ENCODE measurements at regions not wholly inside any gene's neighbourhood (a gene's known extent, or its start where the extent isn't known, plus 50 kb on each side); places are given as distances from the start of the nearest gene placed in this dataset.
"Not testable (repeated sequence)": the region's sequence is repeated elsewhere in the genome, so short reads cannot be mapped to it uniquely, and the experiment has no call there.

DNA sequence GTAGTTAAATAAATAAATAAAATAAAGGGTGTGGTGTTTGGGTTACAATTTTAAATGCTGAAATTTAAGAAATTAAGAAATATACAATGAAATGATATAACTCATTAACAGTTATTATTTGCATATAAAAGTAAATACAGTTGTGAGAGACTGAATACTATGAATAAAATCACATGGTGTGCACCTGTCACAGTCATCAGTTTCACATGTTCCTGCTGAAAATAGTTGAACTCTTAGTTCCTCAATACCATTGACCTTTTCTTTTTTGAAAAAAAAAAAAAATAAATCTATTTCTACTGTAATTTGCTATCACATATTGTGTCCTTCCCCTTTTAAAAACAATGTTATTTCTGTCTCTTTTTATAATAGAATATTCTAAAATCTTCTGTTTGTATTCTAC lies 130.9 kb upstream of the CHD1 start:
- TF ChIP-seq, protein P1, sequence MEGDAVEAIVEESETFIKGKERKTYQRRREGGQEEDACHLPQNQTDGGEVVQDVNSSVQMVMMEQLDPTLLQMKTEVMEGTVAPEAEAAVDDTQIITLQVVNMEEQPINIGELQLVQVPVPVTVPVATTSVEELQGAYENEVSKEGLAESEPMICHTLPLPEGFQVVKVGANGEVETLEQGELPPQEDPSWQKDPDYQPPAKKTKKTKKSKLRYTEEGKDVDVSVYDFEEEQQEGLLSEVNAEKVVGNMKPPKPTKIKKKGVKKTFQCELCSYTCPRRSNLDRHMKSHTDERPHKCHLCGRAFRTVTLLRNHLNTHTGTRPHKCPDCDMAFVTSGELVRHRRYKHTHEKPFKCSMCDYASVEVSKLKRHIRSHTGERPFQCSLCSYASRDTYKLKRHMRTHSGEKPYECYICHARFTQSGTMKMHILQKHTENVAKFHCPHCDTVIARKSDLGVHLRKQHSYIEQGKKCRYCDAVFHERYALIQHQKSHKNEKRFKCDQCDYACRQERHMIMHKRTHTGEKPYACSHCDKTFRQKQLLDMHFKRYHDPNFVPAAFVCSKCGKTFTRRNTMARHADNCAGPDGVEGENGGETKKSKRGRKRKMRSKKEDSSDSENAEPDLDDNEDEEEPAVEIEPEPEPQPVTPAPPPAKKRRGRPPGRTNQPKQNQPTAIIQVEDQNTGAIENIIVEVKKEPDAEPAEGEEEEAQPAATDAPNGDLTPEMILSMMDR (conservative IDR thresholded peaks at IDR 0.05) = no peak
- no peaks in the 10 kb centered on the region for H3K27me3 Mint-ChIP-seq
- H3K4me1 Mint-ChIP-seq (ENCODE audit: unreplicated experiment) = peaks cover 8% of the 10 kb centered on the region
- DNase-seq (ENCODE audit: extremely low spot score, unreplicated experiment) = no peak
- H3K4me3 Mint-ChIP-seq = no peak overlapping the region
- no peaks in the 10 kb centered on the region for H3K36me3 Mint-ChIP-seq
- no peak overlapping the region for H3K27ac Mint-ChIP-seq
- H3K9me3 Mint-ChIP-seq = no peaks in the 10 kb centered on the region

DNA sequence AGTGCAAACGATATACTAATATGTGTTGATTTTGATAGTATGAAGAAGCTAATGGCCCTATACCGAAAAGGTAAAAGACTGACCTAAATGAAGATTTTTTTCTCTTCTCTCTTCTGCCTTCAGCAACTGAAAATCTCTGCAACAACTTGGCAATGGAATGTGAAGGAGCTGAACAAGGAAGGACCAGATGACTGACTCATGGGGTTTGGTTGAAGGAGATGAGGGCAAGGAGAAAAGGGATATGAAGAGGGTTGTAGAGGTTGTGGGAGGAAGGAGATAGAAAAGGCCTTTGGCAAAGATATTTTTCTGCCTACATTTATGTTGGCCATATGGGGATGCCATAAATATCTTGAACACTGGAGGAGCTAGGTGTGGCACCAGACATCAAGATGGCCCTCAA lies 129.7 kb upstream of the CHD1 start:
- Mint-ChIP-seq H3K36me3 (no peaks in the 10 kb centered on the region), H3K9me3 (no peaks in the 10 kb centered on the region), H3K27me3 (no peaks in the 10 kb centered on the region), H3K4me1 (ENCODE audit: unreplicated experiment) (peaks cover 8% of the 10 kb centered on the region), H3K4me3 (no peak overlapping the region), H3K27ac (no peak overlapping the region)
- DNase-seq (ENCODE audit: extremely low spot score, unreplicated experiment) = no peak
- TF ChIP-seq, protein P1 (conservative IDR thresholded peaks at IDR 0.05) = no peak

DNA sequence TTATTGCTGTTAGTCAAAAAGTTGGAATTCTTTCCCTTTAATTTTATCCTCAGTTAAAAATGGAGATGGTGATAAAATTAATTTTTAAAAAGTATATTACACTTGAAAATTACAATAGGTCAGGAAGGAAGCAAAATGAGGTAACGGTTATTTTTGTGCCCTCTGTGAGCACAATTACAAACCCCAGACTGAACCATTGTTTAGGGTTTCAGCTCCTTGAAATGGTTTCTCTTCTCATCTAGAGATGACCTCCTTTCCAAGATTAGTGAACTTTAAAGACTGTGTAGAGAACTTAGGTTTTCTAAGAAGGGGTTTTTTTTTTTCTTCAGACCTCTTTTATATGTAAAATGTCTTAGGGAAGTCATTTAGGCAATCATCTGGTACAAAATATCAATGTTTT lies 126.2 kb upstream of the CHD1 start:
- Mint-ChIP-seq H3K36me3 (no peaks in the 10 kb centered on the region), H3K4me1 (ENCODE audit: unreplicated experiment) (peaks cover 9% of the 10 kb centered on the region), H3K9me3 (no peaks in the 10 kb centered on the region), H3K27ac (no peak overlapping the region), H3K4me3 (no peak overlapping the region), H3K27me3 (no peaks in the 10 kb centered on the region)
- DNase-seq (ENCODE audit: extremely low spot score, unreplicated experiment) = no peak
- TF ChIP-seq, protein P1 (conservative IDR thresholded peaks at IDR 0.05) = no peak

DNA sequence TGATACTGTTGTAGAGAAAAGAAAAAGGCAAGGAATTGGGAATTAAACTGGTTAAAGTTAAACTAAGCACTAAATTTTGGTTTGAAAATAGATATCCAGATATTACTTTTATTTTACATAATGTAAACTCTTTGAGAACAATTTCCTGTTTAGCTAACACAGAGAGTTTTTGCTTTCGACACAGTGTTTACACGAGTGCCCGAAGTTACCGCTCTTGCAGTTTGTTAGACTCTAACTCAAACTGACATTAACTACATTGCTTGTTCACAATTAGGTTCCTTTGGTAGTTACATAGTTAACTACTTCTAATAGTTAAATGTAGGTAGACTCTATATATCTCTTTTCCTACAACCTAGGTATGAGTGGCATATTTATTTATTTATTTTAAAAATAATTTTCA lies 117.1 kb upstream of the CHD1 start:
- no peaks in the 10 kb centered on the region for H3K4me1 Mint-ChIP-seq (ENCODE audit: unreplicated experiment)
- H3K9me3 Mint-ChIP-seq = no peaks in the 10 kb centered on the region
- H3K36me3 Mint-ChIP-seq = no peaks in the 10 kb centered on the region
- no peak for DNase-seq (ENCODE audit: extremely low spot score, unreplicated experiment)
- no peaks in the 10 kb centered on the region for H3K27me3 Mint-ChIP-seq
- H3K27ac Mint-ChIP-seq = no peak overlapping the region
- H3K4me3 Mint-ChIP-seq = no peak overlapping the region
- TF ChIP-seq, protein P1 (conservative IDR thresholded peaks at IDR 0.05) = no peak

DNA sequence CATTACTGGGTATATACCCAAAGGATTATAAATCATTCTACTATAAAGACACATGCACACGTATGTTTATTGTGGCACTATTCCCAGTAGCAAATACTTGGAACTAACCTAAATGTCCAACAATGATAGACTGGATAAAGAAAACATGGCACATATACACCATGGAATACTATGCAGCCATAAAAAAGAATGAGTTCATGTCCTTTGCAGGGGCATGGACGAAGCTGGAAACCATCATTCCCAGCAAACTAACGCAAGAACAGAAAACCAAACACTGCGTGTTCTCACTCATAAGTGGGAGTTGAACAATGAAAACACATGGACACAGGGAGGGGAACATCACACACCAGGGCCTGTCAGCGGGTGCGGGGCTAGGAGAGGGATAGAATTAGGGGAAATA lies 114.5 kb upstream of the CHD1 start:
- H3K4me3 Mint-ChIP-seq; H3K4me1 Mint-ChIP-seq (ENCODE audit: unreplicated experiment); DNase-seq (ENCODE audit: extremely low spot score, unreplicated experiment); H3K27me3 Mint-ChIP-seq; H3K27ac Mint-ChIP-seq; H3K36me3 Mint-ChIP-seq; H3K9me3 Mint-ChIP-seq: not testable (repeated sequence)

DNA sequence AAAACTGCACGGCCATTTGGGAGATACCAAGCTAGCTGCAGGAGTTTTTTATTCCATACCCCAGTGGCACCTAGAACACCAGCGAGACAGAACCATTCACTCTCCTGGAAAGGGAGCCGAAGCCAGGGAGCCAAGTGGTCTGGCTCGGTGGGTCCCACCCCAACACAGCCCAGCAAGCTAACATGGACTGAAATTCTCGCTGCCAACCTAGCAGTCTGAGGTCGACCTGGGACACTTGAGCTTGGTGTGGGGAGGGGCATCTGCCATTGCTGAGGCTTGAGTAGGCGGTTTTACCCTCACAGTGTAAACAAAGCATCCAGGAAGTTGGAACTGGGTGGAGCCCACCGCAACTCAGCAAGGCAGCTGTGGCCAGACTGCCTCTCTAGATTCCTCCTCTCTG lies 108.9 kb upstream of the CHD1 start:
- Mint-ChIP-seq H3K36me3 (no peaks in the 10 kb centered on the region), H3K9me3 (no peaks in the 10 kb centered on the region), H3K4me1 (ENCODE audit: unreplicated experiment) (peaks cover 14% of the 10 kb centered on the region), H3K27ac (no peak overlapping the region), H3K27me3 (no peaks in the 10 kb centered on the region), H3K4me3 (no peak overlapping the region)
- TF ChIP-seq, protein P1 (conservative IDR thresholded peaks at IDR 0.05) = no peak
- no peak for DNase-seq (ENCODE audit: extremely low spot score, unreplicated experiment)
